ENCODE measurements at regions not wholly inside any gene's neighbourhood (a gene's known extent, or its start where the extent isn't known, plus 50 kb on each side); places are given as distances from the start of the nearest gene placed in this dataset.
A peak's percentile ranks its signal among the peaks of the same experiment; 100 is the strongest.

DNA sequence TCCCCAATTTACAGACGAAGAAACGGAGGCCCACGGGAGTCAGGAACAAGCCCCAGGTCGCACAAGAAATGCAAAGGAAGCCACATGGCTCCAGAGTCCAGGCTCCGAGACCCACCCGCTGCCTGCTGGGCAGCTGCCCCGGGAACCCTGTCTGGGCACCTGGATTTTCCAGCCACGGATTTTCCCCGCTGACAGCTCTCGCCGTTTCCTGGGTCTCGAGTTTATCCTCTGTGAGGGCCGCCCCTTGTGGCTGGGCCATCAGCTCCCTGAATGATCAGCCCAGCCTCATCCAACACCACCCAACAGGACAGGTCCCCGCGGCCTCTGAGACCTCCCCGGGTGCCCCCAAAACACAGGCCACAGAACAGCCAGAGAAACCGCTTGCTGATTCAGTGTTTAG is 189.7 kb downstream of the BRD1 start:
- H3K36me3 ChIP-seq (ENCODE audit: control insufficient read depth in 5 of 5, insufficient read depth in 5 of 5, low read length in 5 of 5) = no peaks in the 10 kb centered on the region

DNA sequence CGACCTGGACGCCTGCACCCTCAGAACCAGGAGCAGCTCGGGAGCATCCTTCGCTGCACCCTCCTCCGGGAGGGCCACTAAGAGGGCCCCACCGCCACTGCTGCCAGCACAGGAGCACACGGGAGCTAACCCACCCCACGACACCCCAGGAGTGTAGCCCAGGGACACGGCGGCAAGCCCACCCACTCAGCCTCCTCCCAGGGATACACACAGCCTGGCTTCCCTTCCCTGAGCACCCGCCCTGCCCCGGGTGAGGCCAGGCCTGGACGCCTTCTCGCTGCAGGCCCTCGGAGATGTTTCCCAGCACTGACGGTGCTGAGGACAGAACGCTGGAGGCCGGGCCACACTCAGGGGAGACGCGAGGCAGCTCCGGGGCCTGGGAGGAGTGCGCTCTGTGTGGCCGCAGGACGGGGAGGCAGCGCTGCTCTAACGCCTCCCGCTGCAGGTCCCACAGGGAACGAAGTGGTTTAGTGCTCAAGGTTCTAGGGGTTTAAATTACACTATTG is 190.4 kb downstream of the BRD1 start:
- Histone ChIP-seq H3K27me3 (ENCODE audit: control insufficient read depth in 5 of 5, insufficient read depth in 4 of 5, low read length in 5 of 5) (peaks cover 4 to 20% (median 9%) of the 10 kb centered on the region in 5 donors), H3K27ac (ENCODE audit: low read depth, low read length) (no peak overlapping the region), H3K4me3 (ENCODE audit: low read depth in 1 of 5, low read length in 5 of 5) (no peak overlapping the region), H3K9ac (ENCODE audit: low read length in 5 of 5) (no peak overlapping the region), H3K9me3 (ENCODE audit: control insufficient read depth in 5 of 5, low read length in 5 of 5) (no peaks in the 10 kb centered on the region), H3K36me3 (ENCODE audit: control insufficient read depth in 5 of 5, insufficient read depth in 5 of 5, low read length in 5 of 5) (no peaks in the 10 kb centered on the region), H3K4me1 (ENCODE audit: control insufficient read depth in 5 of 5, insufficient read depth in 5 of 5, low read length in 5 of 5) (peaks cover 0 to 13% (median 7%) of the 10 kb centered on the region in 5 donors)

More for the DNA sequence above, 189.7 kb downstream of the BRD1 start:
- peaks cover 4 to 20% (median 9%) of the 10 kb centered on the region in 5 donors for H3K27me3 ChIP-seq (ENCODE audit: control insufficient read depth in 5 of 5, insufficient read depth in 4 of 5, low read length in 5 of 5)
- H3K27ac ChIP-seq (ENCODE audit: low read depth, low read length) = no peak overlapping the region
- H3K9me3 ChIP-seq (ENCODE audit: control insufficient read depth in 5 of 5, low read length in 5 of 5) = no peaks in the 10 kb centered on the region
- H3K4me1 ChIP-seq (ENCODE audit: control insufficient read depth in 5 of 5, insufficient read depth in 5 of 5, low read length in 5 of 5) = peaks cover 0 to 6% (median 0%) of the 10 kb centered on the region in 5 donors
- no peak overlapping the region for H3K9ac ChIP-seq (ENCODE audit: low read length in 5 of 5)
- H3K4me3 ChIP-seq (ENCODE audit: low read depth in 1 of 5, low read length in 5 of 5) = no peak overlapping the region

DNA sequence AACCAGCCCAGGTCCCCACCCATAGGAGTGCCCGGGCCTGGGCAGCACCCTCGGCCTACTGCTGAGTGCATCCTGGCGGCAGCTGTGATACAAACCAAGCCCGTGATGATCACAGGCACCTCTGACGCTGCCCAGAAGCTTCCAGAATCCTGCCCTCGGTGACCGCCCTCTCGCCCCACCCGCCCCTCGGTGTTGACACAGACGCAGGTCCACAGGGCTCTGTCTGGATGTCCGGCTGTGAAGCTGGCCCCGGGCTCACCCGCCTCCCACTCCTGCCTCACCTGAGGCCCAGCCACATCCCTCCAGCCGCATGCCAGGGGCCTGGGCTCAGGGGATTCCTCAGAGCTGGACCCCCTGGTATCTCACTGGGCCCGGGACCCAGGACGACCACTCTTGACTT is 191.0 kb downstream of the BRD1 start:
- Histone ChIP-seq H3K27ac (ENCODE audit: low read depth, low read length) (no peak overlapping the region), H3K4me3 (ENCODE audit: low read depth in 1 of 5, low read length in 5 of 5) (no peak overlapping the region), H3K9me3 (ENCODE audit: control insufficient read depth in 5 of 5, low read length in 5 of 5) (no peaks in the 10 kb centered on the region), H3K27me3 (ENCODE audit: control insufficient read depth in 5 of 5, insufficient read depth in 4 of 5, low read length in 5 of 5) (peaks cover 4 to 26% (median 9%) of the 10 kb centered on the region in 5 donors), H3K36me3 (ENCODE audit: control insufficient read depth in 5 of 5, insufficient read depth in 5 of 5, low read length in 5 of 5) (no peaks in the 10 kb centered on the region), H3K9ac (ENCODE audit: low read length in 5 of 5) (no peak overlapping the region), H3K4me1 (ENCODE audit: control insufficient read depth in 5 of 5, insufficient read depth in 5 of 5, low read length in 5 of 5) (peaks cover 0 to 18% (median 10%) of the 10 kb centered on the region in 5 donors)

DNA sequence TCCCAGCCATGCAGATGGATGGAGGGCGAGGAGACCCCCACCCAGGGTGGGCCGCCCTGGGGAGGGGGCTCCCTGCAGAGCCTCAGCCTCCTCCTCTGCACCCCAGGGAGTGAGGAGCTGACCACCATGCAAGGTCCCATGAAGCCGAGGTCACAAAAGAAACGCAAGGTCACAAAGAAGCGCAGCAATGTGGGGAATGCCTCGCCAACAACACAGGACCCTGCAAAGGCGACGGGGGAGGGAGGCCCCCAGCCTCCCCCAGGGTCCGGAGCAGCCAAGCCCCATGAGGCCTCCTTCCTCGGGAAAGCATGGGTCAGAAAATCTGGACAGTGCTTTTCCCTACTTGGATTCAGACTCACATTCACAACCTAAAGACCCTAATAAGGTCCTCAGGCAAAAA is 191.5 kb downstream of the BRD1 start:
- Histone ChIP-seq H3K27me3 (ENCODE audit: control insufficient read depth in 5 of 5, insufficient read depth in 4 of 5, low read length in 5 of 5) (peaks cover 4 to 27% (median 9%) of the 10 kb centered on the region in 5 donors), H3K9me3 (ENCODE audit: control insufficient read depth in 5 of 5, low read length in 5 of 5) (no peaks in the 10 kb centered on the region), H3K4me1 (ENCODE audit: control insufficient read depth in 5 of 5, insufficient read depth in 5 of 5, low read length in 5 of 5) (peaks cover 0 to 18% (median 10%) of the 10 kb centered on the region in 5 donors), H3K9ac (ENCODE audit: low read length in 5 of 5) (no peak overlapping the region), H3K27ac (ENCODE audit: low read depth, low read length) (no peak overlapping the region), H3K4me3 (ENCODE audit: low read depth in 1 of 5, low read length in 5 of 5) (no peak overlapping the region), H3K36me3 (ENCODE audit: control insufficient read depth in 5 of 5, insufficient read depth in 5 of 5, low read length in 5 of 5) (no peaks in the 10 kb centered on the region)

DNA sequence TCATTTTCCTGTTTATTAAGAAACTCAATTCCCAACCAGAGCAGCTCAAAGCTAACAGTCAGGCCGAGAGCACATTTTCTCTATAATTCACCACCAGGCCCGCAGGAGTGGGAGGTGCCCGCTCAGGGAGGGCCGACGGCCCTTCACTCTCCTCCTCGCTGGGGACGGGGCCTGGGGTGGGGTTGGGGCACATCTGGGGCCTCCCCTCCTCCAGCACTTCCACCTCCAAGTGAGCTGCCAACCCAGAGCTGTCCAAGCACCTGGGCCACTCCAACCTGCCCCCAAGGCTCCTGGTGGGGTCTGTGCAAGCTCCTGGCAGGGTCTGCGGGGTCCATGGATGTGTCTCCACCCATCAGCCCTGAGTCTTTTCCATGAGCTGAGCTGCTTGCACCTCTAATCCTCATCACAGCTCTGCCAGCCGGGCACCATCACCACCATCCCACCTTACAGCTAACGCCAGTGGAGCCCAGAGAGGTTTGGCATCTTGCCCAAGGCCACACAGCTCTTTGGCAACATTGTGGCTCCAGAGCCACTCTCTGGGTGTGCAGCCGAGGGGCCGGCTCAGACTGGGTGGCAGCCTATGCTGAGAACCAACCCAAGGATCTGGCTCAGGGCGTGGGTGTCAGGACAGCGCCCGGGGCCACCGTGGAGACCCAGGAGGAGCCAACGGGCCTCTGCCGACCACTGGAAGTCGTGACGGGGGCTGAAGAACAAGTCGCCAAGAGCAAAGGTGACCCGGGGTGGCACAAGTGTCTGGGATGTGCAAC is 193.5 kb downstream of the BRD1 start:
- Histone ChIP-seq H3K9ac (ENCODE audit: low read length in 5 of 5) (no peak overlapping the region), H3K27ac (ENCODE audit: low read depth, low read length) (no peak overlapping the region), H3K4me3 (ENCODE audit: low read depth in 1 of 5, low read length in 5 of 5) (no peak overlapping the region), H3K9me3 (ENCODE audit: control insufficient read depth in 5 of 5, low read length in 5 of 5) (no peaks in the 10 kb centered on the region), H3K36me3 (ENCODE audit: control insufficient read depth in 5 of 5, insufficient read depth in 5 of 5, low read length in 5 of 5) (no peaks in the 10 kb centered on the region), H3K4me1 (ENCODE audit: control insufficient read depth in 5 of 5, insufficient read depth in 5 of 5, low read length in 5 of 5) (peaks cover 0 to 14% (median 10%) of the 10 kb centered on the region in 5 donors), H3K27me3 (ENCODE audit: control insufficient read depth in 5 of 5, insufficient read depth in 4 of 5, low read length in 5 of 5) (peaks cover 4 to 27% (median 10%) of the 10 kb centered on the region in 5 donors)

DNA sequence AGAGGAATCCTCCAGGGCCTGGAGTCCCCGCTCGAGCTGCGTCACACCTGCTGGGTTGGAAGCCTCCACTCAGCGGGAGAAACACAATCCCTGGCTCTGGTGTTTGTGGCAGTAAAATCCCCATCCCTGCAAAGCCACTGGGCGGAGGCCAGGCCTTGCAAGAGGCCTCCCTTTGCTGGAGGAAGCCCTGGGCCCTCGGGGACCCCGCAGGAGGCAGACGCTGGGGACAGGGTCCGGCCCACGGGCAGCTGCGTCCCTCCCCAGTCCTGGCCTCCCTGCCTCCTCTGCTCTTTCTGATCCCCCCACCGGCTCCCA is 194.7 kb downstream of the BRD1 start:
- Histone ChIP-seq H3K36me3 (ENCODE audit: control insufficient read depth in 5 of 5, insufficient read depth in 5 of 5, low read length in 5 of 5) (no peaks in the 10 kb centered on the region), H3K27ac (ENCODE audit: low read depth, low read length) (no peak overlapping the region), H3K27me3 (ENCODE audit: control insufficient read depth in 5 of 5, insufficient read depth in 4 of 5, low read length in 5 of 5) (peaks cover 5 to 23% (median 18%) of the 10 kb centered on the region in 5 donors), H3K4me1 (ENCODE audit: control insufficient read depth in 5 of 5, insufficient read depth in 5 of 5, low read length in 5 of 5) (peaks cover 0 to 23% (median 14%) of the 10 kb centered on the region in 5 donors), H3K9me3 (ENCODE audit: control insufficient read depth in 5 of 5, low read length in 5 of 5) (no peaks in the 10 kb centered on the region), H3K4me3 (ENCODE audit: low read depth in 1 of 5, low read length in 5 of 5) (no peak overlapping the region), H3K9ac (ENCODE audit: low read length in 5 of 5) (no peak overlapping the region)

DNA sequence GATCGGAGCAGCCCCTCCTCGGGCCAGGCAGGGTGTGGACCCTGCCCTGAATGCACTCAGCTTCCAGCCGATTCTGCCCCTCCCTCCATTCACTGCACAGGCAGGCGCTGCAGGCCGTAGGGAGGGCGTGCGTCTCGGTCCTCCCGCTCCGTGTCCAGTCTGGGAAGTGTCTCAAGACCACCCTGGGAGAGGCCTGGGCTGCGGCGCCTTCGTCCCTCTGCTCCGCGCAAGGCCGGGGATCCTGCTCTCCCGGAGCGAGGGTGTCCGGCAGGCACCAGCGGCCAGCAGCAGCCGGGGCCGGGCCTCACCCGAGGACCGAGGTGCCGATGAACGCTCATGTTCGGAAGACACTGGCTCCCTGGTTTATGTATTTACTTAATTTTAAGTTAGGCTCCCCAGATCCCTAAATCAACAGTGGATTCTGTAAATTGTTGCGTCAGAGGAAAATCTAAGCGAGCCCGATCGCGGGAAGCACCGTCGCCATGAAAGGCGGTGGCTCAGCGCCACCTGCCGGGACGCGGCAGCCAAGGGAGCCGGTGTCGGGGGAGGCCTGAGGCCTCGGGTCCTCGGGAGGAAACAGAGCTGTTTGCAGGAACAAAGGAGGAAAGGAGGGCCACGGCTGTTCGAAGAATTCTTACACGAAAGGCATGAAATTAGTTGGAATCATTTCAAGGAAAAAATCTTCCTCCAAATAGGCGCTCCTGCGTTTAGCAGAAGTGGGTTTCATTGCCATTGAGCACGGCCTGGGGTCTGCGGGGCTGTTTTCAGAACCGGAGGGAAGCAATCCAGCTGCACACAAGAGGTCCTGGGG is 195.3 kb downstream of the BRD1 start:
- H3K36me3 ChIP-seq (ENCODE audit: control insufficient read depth in 5 of 5, insufficient read depth in 5 of 5, low read length in 5 of 5) = no peaks in the 10 kb centered on the region
- no peaks in the 10 kb centered on the region for H3K9me3 ChIP-seq (ENCODE audit: control insufficient read depth in 5 of 5, low read length in 5 of 5)
- H3K27me3 ChIP-seq (ENCODE audit: control insufficient read depth in 5 of 5, insufficient read depth in 4 of 5, low read length in 5 of 5) = peaks cover under 1 to 28% (median 15%) of the 10 kb centered on the region in 5 donors
- H3K4me1 ChIP-seq (ENCODE audit: control insufficient read depth in 5 of 5, insufficient read depth in 5 of 5, low read length in 5 of 5) = peaks cover 0 to 25% (median 14%) of the 10 kb centered on the region in 5 donors
- peak overlapping the region in 3 of 5 donors; percentile 35 to 59 (median 50) for H3K4me3 ChIP-seq (ENCODE audit: low read depth in 1 of 5, low read length in 5 of 5)
- peak overlapping the region in 1 of 5 donors; percentile 41 for H3K9ac ChIP-seq (ENCODE audit: low read length in 5 of 5)
- H3K27ac ChIP-seq (ENCODE audit: low read depth, low read length) = no peak overlapping the region

DNA sequence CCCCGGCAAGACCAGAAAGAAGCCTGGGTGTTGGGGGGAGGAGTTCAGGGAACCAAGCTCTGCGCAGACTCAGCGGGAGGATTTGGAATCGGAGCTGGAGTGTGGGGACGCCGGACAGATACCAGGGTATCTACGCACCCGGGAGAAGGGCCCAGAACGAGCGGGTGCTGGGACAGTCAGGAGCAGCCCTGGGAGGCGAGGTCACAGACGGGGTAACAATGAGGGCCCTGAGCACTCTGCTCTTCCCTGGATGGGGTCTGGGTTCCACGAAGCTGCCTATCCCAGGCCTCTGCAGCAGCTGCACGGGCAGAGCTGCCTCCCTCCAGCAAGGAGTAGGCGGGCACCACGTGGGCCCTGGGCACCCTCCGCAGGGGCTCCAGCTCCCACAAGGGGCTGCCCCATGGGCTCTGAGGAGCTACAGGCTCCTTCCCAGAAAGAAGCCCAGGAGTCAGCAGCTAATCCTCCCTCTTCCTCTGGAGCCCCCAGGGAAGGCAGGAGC is 197.2 kb downstream of the BRD1 start:
- Histone ChIP-seq H3K9ac (ENCODE audit: low read length in 5 of 5) (no peak overlapping the region), H3K9me3 (ENCODE audit: control insufficient read depth in 5 of 5, low read length in 5 of 5) (no peaks in the 10 kb centered on the region), H3K36me3 (ENCODE audit: control insufficient read depth in 5 of 5, insufficient read depth in 5 of 5, low read length in 5 of 5) (peaks cover 0 to 3% (median 0%) of the 10 kb centered on the region in 5 donors), H3K27me3 (ENCODE audit: control insufficient read depth in 5 of 5, insufficient read depth in 4 of 5, low read length in 5 of 5) (peaks cover 3 to 27% (median 13%) of the 10 kb centered on the region in 5 donors), H3K4me1 (ENCODE audit: control insufficient read depth in 5 of 5, insufficient read depth in 5 of 5, low read length in 5 of 5) (peaks cover 0 to 25% (median 14%) of the 10 kb centered on the region in 5 donors), H3K4me3 (ENCODE audit: low read depth in 1 of 5, low read length in 5 of 5) (no peak overlapping the region), H3K27ac (ENCODE audit: low read depth, low read length) (no peak overlapping the region)

DNA sequence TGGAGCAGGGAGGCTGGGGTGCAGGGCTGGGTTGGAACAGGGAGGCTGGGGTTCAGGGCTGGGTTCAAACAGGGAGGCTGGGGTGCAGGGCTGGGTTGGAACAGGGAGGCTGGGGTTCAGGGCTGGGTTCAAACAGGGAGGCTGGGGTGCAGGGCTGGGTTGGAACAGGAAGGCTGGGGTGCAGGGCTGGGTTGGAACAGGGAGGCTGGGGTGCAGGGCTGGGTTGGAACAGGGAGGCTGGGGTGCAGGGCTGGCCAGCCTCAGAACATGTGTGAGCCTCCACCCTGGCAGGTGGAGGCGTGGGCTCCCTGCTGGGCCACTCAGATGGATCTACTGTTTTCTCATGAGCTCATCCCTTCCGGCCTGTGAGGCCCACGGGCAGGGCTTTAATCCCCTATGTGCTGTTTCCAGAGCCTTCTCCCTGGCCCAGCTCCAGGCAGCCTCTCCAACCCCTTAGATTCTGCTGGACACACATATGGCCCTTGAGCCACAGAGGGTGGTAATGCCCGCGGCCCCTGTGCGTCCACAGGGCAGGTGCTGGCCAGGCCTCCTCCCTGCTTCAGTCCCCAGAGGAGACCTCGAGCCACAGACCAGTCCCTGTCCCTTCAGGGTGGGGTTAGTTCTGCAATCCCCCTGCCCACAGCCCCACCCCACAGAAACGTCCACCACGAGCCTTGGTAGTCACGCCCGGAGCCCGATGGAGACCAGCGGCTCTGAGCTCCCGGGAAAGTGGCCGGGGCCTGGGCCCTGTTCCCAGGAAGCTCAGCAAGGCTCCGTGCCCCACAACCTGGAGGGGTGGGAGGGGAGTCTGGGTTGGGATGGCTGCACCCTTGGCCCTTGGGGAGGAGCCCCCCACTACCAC is 197.9 kb downstream of the BRD1 start:
- H3K9me3 ChIP-seq (ENCODE audit: control insufficient read depth in 5 of 5, low read length in 5 of 5) = no peaks in the 10 kb centered on the region

More for the DNA sequence above, 197.9 kb downstream of the BRD1 start:
- Histone ChIP-seq H3K4me3 (ENCODE audit: low read depth in 1 of 5, low read length in 5 of 5) (no peak overlapping the region), H3K36me3 (ENCODE audit: control insufficient read depth in 5 of 5, insufficient read depth in 5 of 5, low read length in 5 of 5) (peaks cover 0 to 3% (median 0%) of the 10 kb centered on the region in 5 donors), H3K27ac (ENCODE audit: low read depth, low read length) (no peak overlapping the region), H3K4me1 (ENCODE audit: control insufficient read depth in 5 of 5, insufficient read depth in 5 of 5, low read length in 5 of 5) (peaks cover 0 to 25% (median 14%) of the 10 kb centered on the region in 5 donors), H3K9ac (ENCODE audit: low read length in 5 of 5) (no peak overlapping the region), H3K27me3 (ENCODE audit: control insufficient read depth in 5 of 5, insufficient read depth in 4 of 5, low read length in 5 of 5) (peaks cover 3 to 22% (median 12%) of the 10 kb centered on the region in 5 donors)
